ENCODE measurements at regions not wholly inside any gene's neighbourhood (a gene's known extent, or its start where the extent isn't known, plus 50 kb on each side); places are given as distances from the start of the nearest gene placed in this dataset.

- Histone ChIP-seq H2AFZ (no peak overlapping the region), H3K79me2 (no peaks in the 10 kb centered on the region), H3K4me3 (ENCODE audit: low read depth, low read length) (no peak overlapping the region), H3K27ac (no peak overlapping the region), H3K9me3 (ENCODE audit: control insufficient read depth, low read length) (no peaks in the 10 kb centered on the region), H3K4me2 (ENCODE audit: low read length) (no peak overlapping the region), H3K9ac (no peak overlapping the region), H3K36me3 (ENCODE audit: control insufficient read depth, insufficient read depth, low read length) (no peaks in the 10 kb centered on the region), H3K27me3 (ENCODE audit: control insufficient read depth, insufficient read depth, low read length) (no peaks in the 10 kb centered on the region), H3K4me1 (no peaks in the 10 kb centered on the region)
- TF ChIP-seq CTCF (IDR thresholded peaks at IDR 0.05): no peak
Measured at GRCh38 chr2:145016711-145017110, 496.8 kb upstream of the ZEB2 start.

- no peak overlapping the region for H3K27ac ChIP-seq
- H3K4me1 ChIP-seq: no peaks in the 10 kb centered on the region
- H3K9me3 ChIP-seq (ENCODE audit: control insufficient read depth, low read length): no peaks in the 10 kb centered on the region
- no peaks in the 10 kb centered on the region for H3K36me3 ChIP-seq (ENCODE audit: control insufficient read depth, insufficient read depth, low read length)
- H3K9ac ChIP-seq: no peak overlapping the region
- H3K4me3 ChIP-seq (ENCODE audit: low read depth, low read length): no peak overlapping the region
- no peaks in the 10 kb centered on the region for H3K27me3 ChIP-seq (ENCODE audit: control insufficient read depth, insufficient read depth, low read length)
- H2AFZ ChIP-seq: no peak overlapping the region
- no peak overlapping the region for H3K4me2 ChIP-seq (ENCODE audit: low read length)
- H3K79me2 ChIP-seq: no peaks in the 10 kb centered on the region
- TF ChIP-seq CTCF (IDR thresholded peaks at IDR 0.05): no peak
Measured at GRCh38 chr2:145015561-145015960, 495.6 kb upstream of the ZEB2 start.

- Histone ChIP-seq H3K27ac (no peak overlapping the region), H3K9me3 (ENCODE audit: control insufficient read depth, low read length) (no peaks in the 10 kb centered on the region), H3K4me1 (no peaks in the 10 kb centered on the region), H3K27me3 (ENCODE audit: control insufficient read depth, insufficient read depth, low read length) (no peaks in the 10 kb centered on the region), H3K79me2 (no peaks in the 10 kb centered on the region), H3K36me3 (ENCODE audit: control insufficient read depth, insufficient read depth, low read length) (no peaks in the 10 kb centered on the region), H2AFZ (no peak overlapping the region), H3K4me2 (ENCODE audit: low read length) (no peak overlapping the region), H3K4me3 (ENCODE audit: low read depth, low read length) (no peak overlapping the region), H3K9ac (no peak overlapping the region)
- no peak for TF ChIP-seq CTCF (IDR thresholded peaks at IDR 0.05)
Measured at GRCh38 chr2:145012806-145013205, 492.9 kb upstream of the ZEB2 start.

- H3K36me3 ChIP-seq (ENCODE audit: control insufficient read depth, insufficient read depth, low read length): no peaks in the 10 kb centered on the region
- no peak overlapping the region for H2AFZ ChIP-seq
- H3K4me3 ChIP-seq (ENCODE audit: low read depth, low read length): no peak overlapping the region
- H3K4me2 ChIP-seq (ENCODE audit: low read length): no peak overlapping the region
- no peaks in the 10 kb centered on the region for H3K27me3 ChIP-seq (ENCODE audit: control insufficient read depth, insufficient read depth, low read length)
- H3K79me2 ChIP-seq: no peaks in the 10 kb centered on the region
- no peak overlapping the region for H3K27ac ChIP-seq
- TF ChIP-seq CTCF (IDR thresholded peaks at IDR 0.05): no peak
- no peaks in the 10 kb centered on the region for H3K4me1 ChIP-seq
- no peak overlapping the region for H3K9ac ChIP-seq
- no peaks in the 10 kb centered on the region for H3K9me3 ChIP-seq (ENCODE audit: control insufficient read depth, low read length)
Measured at GRCh38 chr2:145012214-145012670, 492.3 kb upstream of the ZEB2 start.

- Histone ChIP-seq H3K4me3 (ENCODE audit: low read depth, low read length) (no peak overlapping the region), H3K9me3 (ENCODE audit: control insufficient read depth, low read length) (no peaks in the 10 kb centered on the region), H3K79me2 (no peaks in the 10 kb centered on the region), H3K27me3 (ENCODE audit: control insufficient read depth, insufficient read depth, low read length) (no peaks in the 10 kb centered on the region), H3K4me2 (ENCODE audit: low read length) (no peak overlapping the region), H2AFZ (no peak overlapping the region), H3K36me3 (ENCODE audit: control insufficient read depth, insufficient read depth, low read length) (no peaks in the 10 kb centered on the region), H3K9ac (no peak overlapping the region), H3K27ac (no peak overlapping the region), H3K4me1 (no peaks in the 10 kb centered on the region)
- TF ChIP-seq CTCF (IDR thresholded peaks at IDR 0.05): no peak
Measured at GRCh38 chr2:145010635-145011034, 490.7 kb upstream of the ZEB2 start.

All from parathyroid adenoma (tissue), 2 donors.